ENCODE measurements at regions not wholly inside any gene's neighbourhood (a gene's known extent, or its start where the extent isn't known, plus 50 kb on each side); places are given as distances from the start of the nearest gene placed in this dataset.

GRCh38 chr4:176400816-176401461, 81.2 kb downstream of the SPCS3 start:
- no peaks in the 10 kb centered on the region for H3K9me3 ChIP-seq
- TF ChIP-seq POLR2A (IDR thresholded peaks at IDR 0.05) (no peak), POLR2AphosphoS5 (IDR thresholded peaks at IDR 0.05; ENCODE audit: insufficient read depth in 1 of 2, low read depth in 1 of 2) (no peak)
- TF ChIP-seq, protein P1, sequence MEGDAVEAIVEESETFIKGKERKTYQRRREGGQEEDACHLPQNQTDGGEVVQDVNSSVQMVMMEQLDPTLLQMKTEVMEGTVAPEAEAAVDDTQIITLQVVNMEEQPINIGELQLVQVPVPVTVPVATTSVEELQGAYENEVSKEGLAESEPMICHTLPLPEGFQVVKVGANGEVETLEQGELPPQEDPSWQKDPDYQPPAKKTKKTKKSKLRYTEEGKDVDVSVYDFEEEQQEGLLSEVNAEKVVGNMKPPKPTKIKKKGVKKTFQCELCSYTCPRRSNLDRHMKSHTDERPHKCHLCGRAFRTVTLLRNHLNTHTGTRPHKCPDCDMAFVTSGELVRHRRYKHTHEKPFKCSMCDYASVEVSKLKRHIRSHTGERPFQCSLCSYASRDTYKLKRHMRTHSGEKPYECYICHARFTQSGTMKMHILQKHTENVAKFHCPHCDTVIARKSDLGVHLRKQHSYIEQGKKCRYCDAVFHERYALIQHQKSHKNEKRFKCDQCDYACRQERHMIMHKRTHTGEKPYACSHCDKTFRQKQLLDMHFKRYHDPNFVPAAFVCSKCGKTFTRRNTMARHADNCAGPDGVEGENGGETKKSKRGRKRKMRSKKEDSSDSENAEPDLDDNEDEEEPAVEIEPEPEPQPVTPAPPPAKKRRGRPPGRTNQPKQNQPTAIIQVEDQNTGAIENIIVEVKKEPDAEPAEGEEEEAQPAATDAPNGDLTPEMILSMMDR (IDR thresholded peaks at IDR 0.05): no peak
- H3K36me3 ChIP-seq: no peaks in the 10 kb centered on the region
- H3K27me3 ChIP-seq: no peaks in the 10 kb centered on the region
- DNase-seq (ENCODE audit: extremely low spot score in 2 of 2): no peak
- H3K27ac ChIP-seq: no peak overlapping the region
- H3K4me3 ChIP-seq: no peak overlapping the region
- intact Hi-C loops (cut with DNase I): no loop called here
- H3K4me1 ChIP-seq: no peaks in the 10 kb centered on the region

- DNase-seq (ENCODE audit: extremely low spot score in 2 of 2): no peak
- Histone ChIP-seq H3K4me1 (no peaks in the 10 kb centered on the region), H3K27ac (no peak overlapping the region), H3K9me3 (no peaks in the 10 kb centered on the region), H3K36me3 (no peaks in the 10 kb centered on the region), H3K27me3 (no peaks in the 10 kb centered on the region), H3K4me3 (no peak overlapping the region)
- TF ChIP-seq, protein P1 (IDR thresholded peaks at IDR 0.05): no peak
- TF ChIP-seq POLR2A (IDR thresholded peaks at IDR 0.05) (no peak), POLR2AphosphoS5 (IDR thresholded peaks at IDR 0.05; ENCODE audit: insufficient read depth in 1 of 2, low read depth in 1 of 2) (no peak)
- intact Hi-C loops (cut with DNase I): no loop called here
Measured at GRCh38 chr4:176404621-176405020, 84.9 kb downstream of the SPCS3 start.

- Histone ChIP-seq H3K27me3 (no peaks in the 10 kb centered on the region), H3K4me1 (no peaks in the 10 kb centered on the region)
- intact Hi-C loops (cut with DNase I): no loop called here
Measured at GRCh38 chr4:176406297-176406696, 86.5 kb downstream of the SPCS3 start.

GRCh38 chr4:176406736-176407135, 87.0 kb downstream of the SPCS3 start:
- Histone ChIP-seq H3K27me3 (no peaks in the 10 kb centered on the region), H3K4me1 (no peaks in the 10 kb centered on the region), H3K27ac (no peak overlapping the region), H3K36me3 (no peaks in the 10 kb centered on the region), H3K9me3 (no peaks in the 10 kb centered on the region), H3K4me3 (no peak overlapping the region)
- DNase-seq (ENCODE audit: extremely low spot score in 2 of 2): no peak
- intact Hi-C loops (cut with DNase I): no loop called here
- TF ChIP-seq POLR2A (IDR thresholded peaks at IDR 0.05): no peak
- no peak for TF ChIP-seq POLR2AphosphoS5 (IDR thresholded peaks at IDR 0.05; ENCODE audit: insufficient read depth in 1 of 2, low read depth in 1 of 2)
- TF ChIP-seq, protein P1 (IDR thresholded peaks at IDR 0.05): no peak

More at GRCh38 chr4:176406297-176406696, 86.5 kb downstream of the SPCS3 start:
- Histone ChIP-seq H3K4me3 (no peak overlapping the region), H3K9me3 (no peaks in the 10 kb centered on the region), H3K27ac (no peak overlapping the region), H3K36me3 (no peaks in the 10 kb centered on the region)
- no peak for DNase-seq (ENCODE audit: extremely low spot score in 2 of 2)
- TF ChIP-seq, protein P1 (IDR thresholded peaks at IDR 0.05): no peak
- TF ChIP-seq POLR2AphosphoS5 (IDR thresholded peaks at IDR 0.05; ENCODE audit: insufficient read depth in 1 of 2, low read depth in 1 of 2): no peak
- no peak for TF ChIP-seq POLR2A (IDR thresholded peaks at IDR 0.05)

GRCh38 chr4:176409627-176410026, 89.9 kb downstream of the SPCS3 start:
- no peak overlapping the region for H3K27ac ChIP-seq
- intact Hi-C loops (cut with DNase I): no loop called here
- TF ChIP-seq POLR2A (IDR thresholded peaks at IDR 0.05) (no peak), POLR2AphosphoS5 (IDR thresholded peaks at IDR 0.05; ENCODE audit: insufficient read depth in 1 of 2, low read depth in 1 of 2) (no peak)
- TF ChIP-seq, protein P1 (IDR thresholded peaks at IDR 0.05): no peak

More at GRCh38 chr4:176409627-176410026, 89.9 kb downstream of the SPCS3 start:
- no peaks in the 10 kb centered on the region for H3K27me3 ChIP-seq
- H3K36me3 ChIP-seq: no peaks in the 10 kb centered on the region
- no peaks in the 10 kb centered on the region for H3K4me1 ChIP-seq
- no peaks in the 10 kb centered on the region for H3K9me3 ChIP-seq
- DNase-seq (ENCODE audit: extremely low spot score in 2 of 2): no peak
- H3K4me3 ChIP-seq: no peak overlapping the region

Measured in vagina (tissue), 2 donors.